Central memory CD4-positive, alpha-beta T cell (primary cell): ENCODE measurements at regions not wholly inside any gene's neighbourhood (a gene's known extent, or its start where the extent isn't known, plus 50 kb on each side); places are given as distances from the start of the nearest gene placed in this dataset.
"Not testable (repeated sequence)": the region's sequence is repeated elsewhere in the genome, so short reads cannot be mapped to it uniquely, and the experiment has no call there.

Experiments
- DNase-seq: peaks from one replicate; pipeline ENCODE4 v3.0.0; 2022

GRCh38 chr9:71632776-71633175 is 135.5 kb downstream of the CEMIP2 start:
- DNase-seq: no peak

GRCh38 chr9:71630377-71630995 is 137.8 kb downstream of the CEMIP2 start:
- no peak for DNase-seq

GRCh38 chr9:71629578-71630215 is 138.6 kb downstream of the CEMIP2 start:
- DNase-seq: no peak

- DNase-seq: peak; percentile 17
Measured at GRCh38 chr9:71628247-71628646, 140.1 kb downstream of the CEMIP2 start.

GRCh38 chr9:71627537-71627936 is 140.8 kb downstream of the CEMIP2 start:
- no peak for DNase-seq

- DNase-seq: no peak
Measured at GRCh38 chr9:71626395-71626794, 141.9 kb downstream of the CEMIP2 start.

- DNase-seq: no peak
Measured at GRCh38 chr9:71624728-71625127, 143.6 kb downstream of the CEMIP2 start.

GRCh38 chr9:71620746-71621145 is 147.6 kb downstream of the CEMIP2 start:
- DNase-seq: no peak

- no peak for DNase-seq
Measured at GRCh38 chr9:71620331-71620730, 148.0 kb downstream of the CEMIP2 start.

- DNase-seq: no peak
Measured at GRCh38 chr9:71619926-71620325, 148.4 kb downstream of the CEMIP2 start.

- no peak for DNase-seq
Measured at GRCh38 chr9:71614409-71615010, 153.8 kb downstream of the CEMIP2 start.

- DNase-seq: no peak
Measured at GRCh38 chr9:71612889-71613288, 155.4 kb downstream of the CEMIP2 start.

GRCh38 chr9:71609448-71609830 is 158.9 kb downstream of the CEMIP2 start:
- no peak for DNase-seq

- no peak for DNase-seq
Measured at GRCh38 chr9:71608825-71609447, 159.4 kb downstream of the CEMIP2 start.

- no peak for DNase-seq
Measured at GRCh38 chr9:71608021-71608420, 160.3 kb downstream of the CEMIP2 start.

GRCh38 chr9:71607461-71607881 is 160.8 kb downstream of the CEMIP2 start:
- DNase-seq: no peak

GRCh38 chr9:71604197-71605063 is 163.9 kb downstream of the CEMIP2 start:
- DNase-seq: peak; percentile 71

- no peak for DNase-seq
Measured at GRCh38 chr9:71602652-71603051, 165.7 kb downstream of the CEMIP2 start.

- DNase-seq: not testable (repeated sequence)
Measured at GRCh38 chr9:71595762-71596161, 172.6 kb downstream of the CEMIP2 start.

- no peak for DNase-seq
Measured at GRCh38 chr9:71594541-71594940, 173.8 kb downstream of the CEMIP2 start.

- no peak for DNase-seq
Measured at GRCh38 chr9:71592400-71592799, 175.9 kb downstream of the CEMIP2 start.

- DNase-seq: no peak
Measured at GRCh38 chr9:71590362-71590761, 178.0 kb downstream of the CEMIP2 start.

- DNase-seq: no peak
Measured at GRCh38 chr9:71589612-71590011, 178.7 kb downstream of the CEMIP2 start.
